Type B pancreatic cell (in vitro differentiated cells): ENCODE measurements at regions not wholly inside any gene's neighbourhood (a gene's known extent, or its start where the extent isn't known, plus 50 kb on each side); places are given as distances from the start of the nearest gene placed in this dataset.

Experiments used
- DNase-seq: peaks from one replicate; pipeline ENCODE4 v3.0.0; 2021; ENCODE audit warnings: mixed read lengths; ENCODE audit not compliant: unreplicated experiment; ENCODE audit errors: extremely low spot score
- H3K27ac Mint-ChIP-seq: 2 replicates; pipeline ENCODE4 v1.8.0; 2021; ENCODE audit warnings: mild to moderate bottlenecking, mixed read lengths
- H3K27me3 Mint-ChIP-seq: 2 replicates; pipeline ENCODE4 v1.8.0; 2021; ENCODE audit warnings: mixed read lengths
- H3K36me3 Mint-ChIP-seq: 2 replicates; pipeline ENCODE4 v1.8.0; 2021; ENCODE audit warnings: mixed read lengths
- H3K4me1 Mint-ChIP-seq: one replicate; pipeline ENCODE4 v1.8.0; 2021; ENCODE audit warnings: mixed read lengths; ENCODE audit not compliant: unreplicated experiment
- H3K4me3 Mint-ChIP-seq: 2 replicates; pipeline ENCODE4 v1.8.0; 2021; ENCODE audit warnings: mild to moderate bottlenecking, mixed read lengths
- H3K9me3 Mint-ChIP-seq: 2 replicates; pipeline ENCODE4 v1.8.0; 2021; ENCODE audit warnings: mixed read lengths
- TF ChIP-seq, protein P1 (sequence below): fragments of 200-600 bp; sonication (generic); conservative IDR thresholded peaks from 2 replicates; pipeline ENCODE4 v1.5.0; 2021; ENCODE audit warnings: antibody characterized with exemption, mild to moderate bottlenecking

DNA sequence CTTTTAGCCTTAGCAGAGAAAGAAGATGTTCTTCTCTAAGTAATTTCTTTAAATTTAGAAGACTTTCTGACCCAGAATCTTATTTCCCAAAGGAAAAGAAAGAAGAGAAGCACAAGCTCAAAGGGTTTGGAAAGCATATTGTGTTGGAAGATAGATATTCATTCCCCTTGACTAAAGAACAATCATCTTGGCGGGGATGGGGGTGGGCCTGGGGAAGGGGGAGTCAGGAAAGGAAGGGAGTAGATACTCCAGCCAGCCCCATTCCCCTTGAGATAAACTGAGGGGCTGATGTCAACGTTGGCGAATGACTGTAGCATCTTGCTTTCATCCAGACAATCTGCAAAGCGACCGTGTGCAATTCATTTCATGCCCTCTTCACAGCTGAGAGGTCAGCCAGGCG is 66.5 kb upstream of the SIPA1L2 start:
- DNase-seq: no peak
- no peak overlapping the region for H3K4me3 Mint-ChIP-seq
- TF ChIP-seq, protein P1, sequence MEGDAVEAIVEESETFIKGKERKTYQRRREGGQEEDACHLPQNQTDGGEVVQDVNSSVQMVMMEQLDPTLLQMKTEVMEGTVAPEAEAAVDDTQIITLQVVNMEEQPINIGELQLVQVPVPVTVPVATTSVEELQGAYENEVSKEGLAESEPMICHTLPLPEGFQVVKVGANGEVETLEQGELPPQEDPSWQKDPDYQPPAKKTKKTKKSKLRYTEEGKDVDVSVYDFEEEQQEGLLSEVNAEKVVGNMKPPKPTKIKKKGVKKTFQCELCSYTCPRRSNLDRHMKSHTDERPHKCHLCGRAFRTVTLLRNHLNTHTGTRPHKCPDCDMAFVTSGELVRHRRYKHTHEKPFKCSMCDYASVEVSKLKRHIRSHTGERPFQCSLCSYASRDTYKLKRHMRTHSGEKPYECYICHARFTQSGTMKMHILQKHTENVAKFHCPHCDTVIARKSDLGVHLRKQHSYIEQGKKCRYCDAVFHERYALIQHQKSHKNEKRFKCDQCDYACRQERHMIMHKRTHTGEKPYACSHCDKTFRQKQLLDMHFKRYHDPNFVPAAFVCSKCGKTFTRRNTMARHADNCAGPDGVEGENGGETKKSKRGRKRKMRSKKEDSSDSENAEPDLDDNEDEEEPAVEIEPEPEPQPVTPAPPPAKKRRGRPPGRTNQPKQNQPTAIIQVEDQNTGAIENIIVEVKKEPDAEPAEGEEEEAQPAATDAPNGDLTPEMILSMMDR: no peak
- no peak overlapping the region for H3K27ac Mint-ChIP-seq
- H3K4me1 Mint-ChIP-seq: peaks cover 10% of the 10 kb centered on the region
- peaks cover 5% of the 10 kb centered on the region for H3K27me3 Mint-ChIP-seq
- no peaks in the 10 kb centered on the region for H3K36me3 Mint-ChIP-seq
- no peaks in the 10 kb centered on the region for H3K9me3 Mint-ChIP-seq

DNA sequence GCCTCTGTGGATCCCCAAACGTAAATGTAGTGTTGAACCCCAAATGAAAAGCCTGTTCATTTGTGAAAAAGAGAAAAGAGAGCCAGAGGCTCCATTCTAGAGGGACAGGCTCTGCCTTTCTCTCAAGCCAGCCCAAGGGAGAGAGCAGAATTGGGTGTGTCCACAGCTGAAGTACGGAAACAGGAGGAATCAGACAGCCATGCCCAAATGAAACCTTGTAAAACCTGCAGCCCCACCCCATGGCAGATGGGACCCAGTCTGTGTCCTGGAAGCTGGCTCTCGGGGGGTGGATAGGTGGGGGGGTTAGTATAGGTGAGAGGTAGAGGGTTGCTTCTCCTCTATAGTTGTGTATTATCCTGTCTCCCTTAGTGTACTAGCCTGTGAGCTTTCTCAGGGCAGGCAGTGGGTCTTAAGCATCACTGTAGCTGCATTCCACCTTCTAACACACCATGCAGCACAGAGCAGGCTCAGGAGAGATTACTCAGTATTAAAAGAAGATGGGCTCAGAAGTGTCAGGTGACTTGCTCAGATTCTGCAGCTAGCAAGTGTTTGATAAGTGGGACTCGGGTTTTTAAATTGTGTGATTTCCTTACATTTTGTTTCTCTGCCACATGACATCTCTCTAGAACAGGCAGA is 67.4 kb upstream of the SIPA1L2 start:
- H3K27ac Mint-ChIP-seq: peak overlapping the region; percentile 15
- no peak for DNase-seq
- H3K4me3 Mint-ChIP-seq: no peak overlapping the region
- no peaks in the 10 kb centered on the region for H3K9me3 Mint-ChIP-seq
- H3K4me1 Mint-ChIP-seq: peaks cover 10% of the 10 kb centered on the region
- peaks cover 5% of the 10 kb centered on the region for H3K27me3 Mint-ChIP-seq
- TF ChIP-seq, protein P1: no peak
- H3K36me3 Mint-ChIP-seq: no peaks in the 10 kb centered on the region

DNA sequence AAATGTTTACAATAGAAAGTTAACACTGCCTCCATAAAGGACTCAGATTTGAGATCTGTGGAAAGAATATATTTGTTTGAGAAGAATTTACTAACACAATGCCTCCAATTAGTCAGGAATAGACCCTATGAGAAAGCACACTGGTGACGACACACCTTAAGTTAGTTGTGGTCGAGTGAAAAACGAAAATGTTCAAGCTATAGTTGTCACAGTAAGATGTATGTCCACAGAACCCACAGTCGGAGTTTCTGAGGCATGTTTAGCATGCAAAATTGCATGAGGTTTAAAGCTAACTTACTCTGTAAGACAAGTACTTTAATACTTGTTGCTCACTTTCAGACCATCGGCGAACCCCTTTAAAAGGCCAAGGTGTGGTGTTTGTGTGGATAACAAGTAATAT is 69.9 kb upstream of the SIPA1L2 start:
- DNase-seq: no peak
- peaks cover 15% of the 10 kb centered on the region for H3K4me1 Mint-ChIP-seq
- H3K27ac Mint-ChIP-seq: no peak overlapping the region
- no peak overlapping the region for H3K4me3 Mint-ChIP-seq
- H3K36me3 Mint-ChIP-seq: no peaks in the 10 kb centered on the region
- TF ChIP-seq, protein P1: no peak
- H3K9me3 Mint-ChIP-seq: peaks cover 4% of the 10 kb centered on the region
- no peaks in the 10 kb centered on the region for H3K27me3 Mint-ChIP-seq

DNA sequence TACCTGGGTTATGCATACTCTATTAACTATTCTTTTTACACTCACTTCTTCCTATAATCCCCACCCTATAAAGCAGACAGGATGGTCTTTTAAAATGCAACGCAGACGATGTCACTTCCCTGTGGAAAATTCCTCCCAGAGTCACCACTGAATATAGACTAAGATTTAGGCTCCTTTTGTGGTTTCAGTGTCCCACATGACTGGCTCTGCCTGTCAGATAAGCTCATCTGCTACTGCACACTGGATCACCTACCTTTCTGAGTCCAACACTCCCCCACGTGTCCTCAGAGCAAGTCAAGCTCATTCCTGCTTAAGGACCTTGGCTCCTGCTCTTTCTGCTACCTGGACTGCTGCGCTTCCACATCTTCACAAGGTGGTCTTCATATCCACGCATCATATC is 73.0 kb upstream of the SIPA1L2 start:
- Mint-ChIP-seq H3K4me1 (peaks cover 10% of the 10 kb centered on the region), H3K27me3 (peaks cover 3% of the 10 kb centered on the region), H3K4me3 (no peak overlapping the region), H3K36me3 (no peaks in the 10 kb centered on the region), H3K9me3 (peaks cover 4% of the 10 kb centered on the region), H3K27ac (no peak overlapping the region)
- TF ChIP-seq, protein P1: no peak
- no peak for DNase-seq

DNA sequence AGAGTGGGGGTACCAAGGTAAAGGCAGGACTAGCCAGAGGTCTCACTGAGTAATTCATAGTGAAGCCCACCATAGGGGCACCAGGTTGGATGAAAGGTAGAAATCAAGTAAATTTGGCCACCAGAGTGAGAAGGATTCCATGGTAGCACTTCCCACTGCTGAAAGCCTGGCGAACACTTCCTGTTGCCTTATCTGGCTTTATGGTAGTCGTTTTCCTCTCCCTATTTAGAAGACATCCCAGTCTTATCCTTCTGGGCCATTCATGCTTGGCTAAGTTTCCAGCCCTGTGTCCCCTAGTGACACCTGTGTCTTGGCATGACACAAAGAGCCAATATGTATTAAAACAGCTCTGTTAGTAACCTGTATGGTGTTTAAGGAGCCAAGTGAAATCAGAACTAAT is 74.3 kb upstream of the SIPA1L2 start:
- TF ChIP-seq, protein P1: no peak
- Mint-ChIP-seq H3K36me3 (no peaks in the 10 kb centered on the region), H3K27ac (peak overlapping the region; percentile 5), H3K9me3 (peaks cover 4% of the 10 kb centered on the region), H3K27me3 (peaks cover 3% of the 10 kb centered on the region), H3K4me3 (no peak overlapping the region), H3K4me1 (peaks cover 10% of the 10 kb centered on the region)
- DNase-seq: no peak
